GM12891 (cell line): ENCODE measurements at regions not wholly inside any gene's neighbourhood (a gene's known extent, or its start where the extent isn't known, plus 50 kb on each side); places are given as distances from the start of the nearest gene placed in this dataset.

Experiments used
- DNase-seq: peaks from one replicate; pipeline ENCODE4 v3.0.0; 2011; ENCODE audit warnings: low spot score; ENCODE audit not compliant: insufficient read length
- FAIRE-seq: peaks from 2 replicates; lab custom pipeline; 2011; peaks lifted over from hg19 to GRCh38; lab: Jason Lieb, UNC
- PAX5 ChIP-seq: IDR thresholded peaks from 2 replicates; pipeline ENCODE4 v1.6.1; 2011; ENCODE audit warnings: low read length, moderate library complexity, mild to moderate bottlenecking; ENCODE audit not compliant: insufficient read depth, severe bottlenecking
- POLR2A ChIP-seq: IDR thresholded peaks from 2 replicates; pipeline ENCODE4 v1.6.1; 2011; ENCODE audit warnings: low read depth, low read length, control low read depth
- POLR2AphosphoS5 ChIP-seq: IDR thresholded peaks from 2 replicates; pipeline ENCODE4 v1.6.1; 2011; ENCODE audit warnings: low read depth, low read length, control low read depth
- POU2F2 ChIP-seq: IDR thresholded peaks from 2 replicates; pipeline ENCODE4 v1.6.1; 2011; ENCODE audit warnings: low read depth, mild to moderate bottlenecking, control low read depth, low read length, moderate library complexity
- SPI1 ChIP-seq: IDR thresholded peaks from 2 replicates; pipeline ENCODE4 v1.6.1; 2011; ENCODE audit warnings: low read depth, low read length, control low read depth
- TAF1 ChIP-seq: IDR thresholded peaks from 2 replicates; pipeline ENCODE4 v1.6.1; 2011; ENCODE audit warnings: low read depth, low read length, control low read depth

DNA sequence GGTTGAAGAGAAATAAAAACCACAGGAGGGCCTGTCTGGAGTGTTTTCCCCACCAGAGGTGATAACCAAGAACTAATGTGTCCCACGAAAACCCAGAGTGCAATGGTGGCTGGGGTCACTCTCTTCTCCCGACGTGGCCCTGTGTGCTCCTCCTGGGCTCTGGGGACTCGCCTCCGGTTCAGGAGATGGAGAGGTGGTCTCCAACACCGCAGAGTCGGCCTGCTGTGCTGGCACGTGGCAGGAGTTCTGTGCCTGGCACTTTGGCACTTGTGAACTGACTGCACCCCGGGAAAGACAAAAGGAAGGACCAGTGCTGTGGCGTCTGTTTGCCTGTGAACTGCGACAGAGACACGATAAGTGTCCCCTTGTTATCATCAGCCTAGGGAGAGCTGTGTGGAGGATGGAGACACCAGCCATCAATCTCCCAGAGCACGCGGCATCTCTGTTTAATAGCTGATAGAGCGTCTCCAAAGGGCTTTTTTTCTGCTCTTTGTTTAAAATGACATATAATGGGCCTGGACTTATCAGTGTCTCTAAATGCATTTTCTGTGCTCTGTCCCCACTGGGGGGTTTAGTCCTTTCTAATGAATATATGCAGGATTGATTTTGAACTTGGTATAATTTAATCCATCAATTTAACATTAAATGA lies 98.3 kb downstream of the MRPL36 start:
- DNase-seq = no peak
- no peak for FAIRE-seq
- TF ChIP-seq POLR2A (no peak), POLR2AphosphoS5 (no peak), TAF1 (no peak), PAX5 (no peak), SPI1 (no peak), POU2F2 (no peak)

DNA sequence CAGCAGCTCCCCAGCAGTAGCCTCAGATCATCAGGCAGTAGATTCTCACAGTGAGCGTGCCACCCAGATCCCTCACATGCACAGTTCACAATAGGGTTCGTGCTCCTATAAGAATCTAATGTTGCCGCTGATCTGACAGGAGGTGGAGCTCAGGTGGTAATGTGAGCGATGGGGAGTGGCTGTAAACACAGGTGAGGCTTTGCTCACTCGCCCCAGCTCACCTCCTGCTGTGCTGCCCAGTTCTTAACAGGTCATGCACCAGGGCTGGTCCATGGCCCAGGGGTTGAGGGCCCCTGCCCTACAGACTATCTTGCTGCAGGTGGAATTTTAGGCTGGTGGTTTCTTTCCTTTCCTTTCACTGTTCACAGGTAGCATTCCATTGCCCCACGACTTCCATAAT lies 100.2 kb downstream of the MRPL36 start:
- FAIRE-seq (no peak), DNase-seq (no peak)
- TF ChIP-seq PAX5 = no peak
- TF ChIP-seq TAF1 = no peak
- no peak for TF ChIP-seq POLR2AphosphoS5
- TF ChIP-seq POU2F2 = no peak
- TF ChIP-seq SPI1 = no peak
- no peak for TF ChIP-seq POLR2A

- TF ChIP-seq POLR2A (no peak), POLR2AphosphoS5 (no peak), SPI1 (no peak), POU2F2 (no peak), TAF1 (no peak)
- FAIRE-seq = no peak
- no peak for DNase-seq
These were observed 100.9 kb downstream of the MRPL36 start for GRCh38 chr5:1698589-1699316.

DNA sequence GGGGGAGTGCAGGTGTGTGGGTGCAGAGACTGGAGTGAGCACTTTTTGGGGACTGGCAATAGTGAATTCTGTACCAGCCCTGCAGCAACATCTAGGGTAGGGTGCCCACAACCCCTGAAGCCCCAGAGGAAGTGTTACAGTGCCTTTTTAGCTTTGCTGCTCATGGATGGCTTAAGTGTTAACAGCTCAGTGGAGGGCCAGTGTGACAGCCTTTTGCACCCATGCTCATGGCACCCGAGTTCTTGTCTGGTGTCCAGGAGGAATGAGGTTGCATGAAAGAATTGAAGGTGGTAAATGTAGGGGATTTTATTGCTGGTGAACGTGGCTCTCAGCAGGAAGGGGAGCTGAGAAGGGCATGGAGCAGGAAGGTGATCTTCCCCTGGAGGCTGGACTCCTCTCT lies 107.3 kb downstream of the MRPL36 start:
- TF ChIP-seq TAF1 (no peak), POU2F2 (no peak), SPI1 (no peak), POLR2AphosphoS5 (no peak)

GRCh38 chr5:1687301-1687970 lies 112.2 kb downstream of the MRPL36 start:
- no peak for FAIRE-seq
- TF ChIP-seq TAF1 (no peak), PAX5 (no peak), SPI1 (no peak), POLR2A (no peak), POLR2AphosphoS5 (no peak), POU2F2 (no peak)

More for the DNA sequence above, 107.3 kb downstream of the MRPL36 start:
- DNase-seq (no peak), FAIRE-seq (no peak)

DNA sequence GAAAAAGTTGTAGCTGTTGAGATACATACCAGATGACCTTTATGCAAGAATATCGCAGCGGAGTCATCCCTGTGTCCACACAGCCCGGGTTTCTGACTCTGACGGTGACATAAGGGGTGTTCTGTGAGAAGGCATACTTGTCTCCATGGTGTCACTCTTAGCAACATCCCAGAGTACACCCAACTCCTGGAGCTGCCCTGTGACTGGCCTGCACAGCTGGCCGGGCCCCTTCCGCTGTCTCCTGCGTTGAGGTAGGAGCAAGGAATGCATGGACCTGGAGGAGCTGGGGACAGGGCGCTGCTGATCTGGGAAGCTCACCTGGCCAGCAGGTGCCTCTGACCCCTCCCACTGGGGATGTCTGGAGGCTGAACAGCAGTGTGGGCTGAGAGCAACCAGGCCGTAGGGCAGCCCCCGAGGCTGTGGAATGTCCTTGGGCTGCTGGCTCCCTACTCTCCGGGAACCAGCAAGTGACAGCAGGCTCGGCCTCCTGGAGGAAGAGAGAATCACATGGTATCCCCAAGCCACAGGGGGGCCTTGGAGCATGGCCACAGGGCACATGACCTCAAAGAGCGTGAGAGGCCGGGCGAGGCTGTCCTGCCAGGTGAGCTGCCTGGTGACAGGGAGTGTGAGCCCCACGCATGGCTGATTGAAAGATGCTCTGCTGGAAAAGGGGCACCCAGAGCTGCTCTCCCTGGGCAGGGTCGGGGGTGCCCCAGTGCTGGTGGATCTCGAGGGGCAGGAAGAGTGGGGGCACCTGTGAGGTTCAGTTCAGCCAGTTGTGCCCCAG lies 113.4 kb downstream of the MRPL36 start:
- FAIRE-seq = no peak

More at GRCh38 chr5:1687301-1687970, 112.2 kb downstream of the MRPL36 start:
- DNase-seq = no peak

DNA sequence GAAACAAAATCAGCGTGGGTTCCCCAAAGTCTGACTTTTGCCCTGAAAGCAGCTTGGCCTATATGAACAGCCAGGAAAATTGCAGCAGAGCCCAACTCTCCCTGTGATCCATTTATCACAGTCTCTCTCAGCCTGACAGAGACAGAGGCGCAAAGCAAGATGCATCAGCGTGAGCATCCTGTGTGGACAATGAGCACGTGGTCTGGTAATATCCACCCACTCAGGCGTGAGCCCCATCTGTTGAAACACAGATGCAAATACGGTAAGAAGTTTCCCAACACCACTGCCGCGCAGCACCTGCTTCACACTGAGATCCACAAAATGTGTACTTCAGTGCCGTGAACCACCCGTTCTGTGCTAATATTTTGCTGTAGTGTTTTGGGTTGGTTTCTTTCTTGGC lies 114.6 kb downstream of the MRPL36 start:
- DNase-seq = no peak
- no peak for TF ChIP-seq POU2F2
- no peak for TF ChIP-seq TAF1
- no peak for TF ChIP-seq SPI1
- TF ChIP-seq PAX5 = no peak
- no peak for TF ChIP-seq POLR2AphosphoS5
- no peak for TF ChIP-seq POLR2A
- no peak for FAIRE-seq

More for the DNA sequence above, 113.4 kb downstream of the MRPL36 start:
- TF ChIP-seq TAF1 = no peak
- TF ChIP-seq SPI1 = no peak
- TF ChIP-seq POLR2AphosphoS5 = no peak
- TF ChIP-seq PAX5 = no peak
- no peak for TF ChIP-seq POU2F2
- DNase-seq = no peak

- FAIRE-seq = no peak
- no peak for TF ChIP-seq TAF1
- no peak for TF ChIP-seq POLR2A
These were observed 117.7 kb downstream of the MRPL36 start for GRCh38 chr5:1681955-1682354.

DNA sequence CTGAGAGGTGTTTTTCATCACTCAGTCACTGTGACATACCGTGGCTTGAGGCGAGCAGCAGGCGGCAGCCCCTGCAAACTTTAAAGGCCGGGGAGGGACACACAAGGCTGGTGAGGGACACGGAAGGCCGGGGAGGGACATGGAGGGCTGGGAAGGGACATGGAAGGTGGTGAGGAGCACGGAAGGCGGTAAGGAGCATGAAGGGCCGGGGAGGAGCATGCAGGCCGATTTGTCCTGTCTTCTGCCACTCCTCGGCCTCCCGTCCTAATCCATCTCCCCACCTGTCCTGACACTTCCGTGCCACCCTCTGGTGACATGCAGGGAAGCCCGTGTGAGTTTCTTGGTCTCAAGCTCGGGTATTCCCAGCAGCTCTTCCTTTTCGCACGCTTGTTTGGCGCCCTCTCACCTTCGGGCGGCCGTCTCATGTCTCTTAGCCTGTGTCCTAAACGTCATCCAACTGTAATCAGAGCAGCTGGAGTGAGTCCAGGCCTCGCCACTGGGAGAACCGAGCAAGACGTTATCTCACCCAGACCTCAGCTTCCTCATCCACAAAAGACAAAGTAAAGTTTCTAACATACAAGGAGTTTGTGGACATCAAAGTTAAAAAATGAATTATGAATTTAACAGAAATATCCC lies 126.5 kb downstream of the MRPL36 start:
- no peak for DNase-seq
- no peak for TF ChIP-seq SPI1
- TF ChIP-seq TAF1 = no peak
- no peak for TF ChIP-seq POU2F2
- TF ChIP-seq POLR2AphosphoS5 = no peak
- no peak for TF ChIP-seq PAX5
- no peak for TF ChIP-seq POLR2A
- no peak for FAIRE-seq

More at GRCh38 chr5:1681955-1682354, 117.7 kb downstream of the MRPL36 start:
- no peak for DNase-seq

DNA sequence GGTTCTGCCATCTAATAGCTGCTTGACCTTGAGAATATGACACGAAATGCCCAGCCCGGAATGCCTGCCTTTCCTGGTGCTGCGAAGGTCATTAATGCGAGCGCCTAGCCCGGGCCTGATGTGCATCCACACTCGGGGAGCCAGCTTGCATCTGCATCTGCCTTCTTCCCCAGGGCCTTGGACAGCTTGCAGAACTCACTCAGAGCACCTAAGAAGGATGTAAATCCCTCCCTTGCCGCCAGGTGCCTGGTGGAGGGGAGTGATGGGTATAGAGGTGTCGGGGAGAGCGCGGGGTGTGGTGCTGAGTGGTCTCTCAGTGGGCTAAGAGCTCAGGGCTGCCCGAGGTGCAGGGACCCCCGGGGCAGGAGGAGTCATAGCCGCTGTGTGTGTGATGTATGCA lies 127.2 kb downstream of the MRPL36 start:
- DNase-seq (no peak), FAIRE-seq (no peak)
- no peak for TF ChIP-seq TAF1
